ENCODE measurements at regions not wholly inside any gene's neighbourhood (a gene's known extent, or its start where the extent isn't known, plus 50 kb on each side); places are given as distances from the start of the nearest gene placed in this dataset.

- TF ChIP-seq POLR2A (IDR thresholded peaks at IDR 0.05): no peak
- TF ChIP-seq, protein P1, sequence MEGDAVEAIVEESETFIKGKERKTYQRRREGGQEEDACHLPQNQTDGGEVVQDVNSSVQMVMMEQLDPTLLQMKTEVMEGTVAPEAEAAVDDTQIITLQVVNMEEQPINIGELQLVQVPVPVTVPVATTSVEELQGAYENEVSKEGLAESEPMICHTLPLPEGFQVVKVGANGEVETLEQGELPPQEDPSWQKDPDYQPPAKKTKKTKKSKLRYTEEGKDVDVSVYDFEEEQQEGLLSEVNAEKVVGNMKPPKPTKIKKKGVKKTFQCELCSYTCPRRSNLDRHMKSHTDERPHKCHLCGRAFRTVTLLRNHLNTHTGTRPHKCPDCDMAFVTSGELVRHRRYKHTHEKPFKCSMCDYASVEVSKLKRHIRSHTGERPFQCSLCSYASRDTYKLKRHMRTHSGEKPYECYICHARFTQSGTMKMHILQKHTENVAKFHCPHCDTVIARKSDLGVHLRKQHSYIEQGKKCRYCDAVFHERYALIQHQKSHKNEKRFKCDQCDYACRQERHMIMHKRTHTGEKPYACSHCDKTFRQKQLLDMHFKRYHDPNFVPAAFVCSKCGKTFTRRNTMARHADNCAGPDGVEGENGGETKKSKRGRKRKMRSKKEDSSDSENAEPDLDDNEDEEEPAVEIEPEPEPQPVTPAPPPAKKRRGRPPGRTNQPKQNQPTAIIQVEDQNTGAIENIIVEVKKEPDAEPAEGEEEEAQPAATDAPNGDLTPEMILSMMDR (IDR thresholded peaks at IDR 0.05): no peak
- TF ChIP-seq EP300 (IDR thresholded peaks at IDR 0.05): no peak
Measured at GRCh38 chr14:94685681-94686485, 73.7 kb downstream of the SERPINA3 start.
